ENCODE measurements at regions not wholly inside any gene's neighbourhood (a gene's known extent, or its start where the extent isn't known, plus 50 kb on each side); places are given as distances from the start of the nearest gene placed in this dataset.

DNA sequence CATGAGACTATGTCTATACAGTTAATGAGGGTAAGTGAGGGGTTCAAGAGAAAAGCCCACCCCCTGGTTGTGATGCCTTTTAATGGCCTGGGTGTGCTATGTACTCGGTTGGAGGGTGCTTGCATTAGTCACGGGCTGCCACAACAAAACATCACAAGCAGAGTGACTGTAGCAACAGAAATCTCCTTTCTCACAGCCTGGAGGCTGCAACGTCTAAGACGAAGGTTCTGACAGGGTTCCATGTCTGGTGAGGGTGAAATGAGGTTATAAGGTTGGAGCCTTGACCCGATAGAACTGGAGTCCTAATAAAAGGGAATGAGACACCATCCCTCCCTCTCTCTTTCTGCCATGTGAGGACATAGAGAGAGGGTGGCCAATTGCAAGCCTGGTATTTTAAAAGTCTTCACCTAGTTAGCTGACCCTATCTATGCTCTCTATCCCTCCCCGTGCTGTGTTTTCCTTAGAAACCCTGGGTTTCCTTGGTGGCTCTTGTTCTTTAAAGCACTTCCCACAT, 126.0 kb upstream of the GDF10 start:
- no peak for DNase-seq

- DNase-seq, result no peak
These were observed 124.5 kb upstream of the GDF10 start for GRCh38 chr10:47175181-47176123.

DNA sequence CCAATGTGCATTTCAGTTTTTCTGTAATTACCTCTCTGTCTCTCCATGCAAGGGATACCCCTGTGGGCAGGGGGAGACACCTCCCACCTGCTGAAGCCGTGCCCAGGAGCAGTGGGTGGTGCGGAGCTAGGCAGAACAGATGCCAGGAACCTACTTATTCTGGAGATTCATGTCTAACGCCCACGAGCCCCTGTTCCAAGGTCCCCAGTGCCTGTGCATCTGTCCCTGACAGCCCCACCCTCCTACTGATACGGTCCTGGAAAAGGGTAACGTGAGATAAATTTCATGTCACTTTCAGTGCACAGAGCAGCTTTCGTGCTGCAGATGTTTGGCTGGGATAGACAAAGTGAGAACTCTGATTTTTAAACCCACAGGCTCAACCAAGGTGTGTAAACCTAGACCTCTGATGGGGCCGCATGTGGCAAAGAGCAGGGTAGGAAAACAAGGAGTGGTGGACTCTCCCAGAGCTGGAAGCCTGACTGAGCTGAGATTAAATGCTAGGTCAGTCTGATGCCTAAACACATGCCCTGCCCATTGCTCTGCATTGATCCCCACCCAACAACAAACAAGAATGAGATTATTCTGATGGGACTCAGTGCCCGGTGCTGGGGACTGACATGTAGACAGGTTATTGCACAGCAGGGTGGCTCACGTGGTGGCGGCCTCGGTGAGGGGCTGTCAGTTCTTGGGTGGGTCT, 123.6 kb upstream of the GDF10 start:
- DNase-seq, result no peak

DNA sequence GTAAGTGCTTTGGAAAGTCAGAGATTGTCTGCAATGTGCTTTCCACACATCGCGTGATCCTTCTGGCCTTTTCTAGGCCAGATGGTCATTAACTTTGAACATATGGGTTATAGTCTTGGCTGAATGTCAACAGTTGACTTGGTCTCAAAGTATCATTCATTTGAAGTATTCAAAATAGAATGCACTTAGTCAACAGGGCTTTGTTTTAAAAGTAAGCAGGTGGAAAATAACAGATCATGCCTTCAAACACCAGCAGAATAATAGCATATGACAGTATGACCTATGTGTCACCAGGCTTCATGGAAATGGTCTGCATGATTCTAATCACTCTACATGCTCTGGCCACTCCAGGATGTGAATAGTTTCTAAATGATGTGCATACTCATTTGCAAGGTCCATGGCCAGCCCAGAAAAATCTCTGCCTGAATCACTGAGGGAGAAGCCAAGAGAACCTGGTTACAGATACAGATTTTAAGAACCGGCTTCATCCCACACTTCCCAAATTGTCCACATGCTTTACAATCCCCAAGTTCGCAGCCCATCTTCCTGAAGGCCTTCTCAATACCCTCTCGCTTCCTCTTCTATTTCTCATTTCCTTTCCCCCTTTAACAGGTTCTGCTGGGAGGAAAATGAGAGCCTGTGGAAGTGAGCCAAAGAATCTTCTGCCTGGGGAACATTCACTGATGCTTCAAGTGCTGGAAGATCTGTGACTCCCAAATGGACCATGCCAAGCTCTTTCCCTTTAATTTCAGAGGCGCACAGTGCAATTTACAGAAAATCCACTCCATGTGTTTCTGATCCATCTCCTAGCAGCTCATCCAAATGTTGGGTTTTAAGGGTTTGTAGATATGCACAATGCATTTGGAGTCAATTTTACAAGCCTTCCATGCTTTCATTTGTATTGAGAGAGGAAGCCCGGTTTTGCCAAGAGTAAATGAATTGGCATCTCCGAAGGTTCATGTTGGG, 122.8 kb upstream of the GDF10 start:
- peak; percentile 55 for DNase-seq

- no peak for DNase-seq
These were observed 121.3 kb upstream of the GDF10 start for GRCh38 chr10:47178537-47179290.

DNA sequence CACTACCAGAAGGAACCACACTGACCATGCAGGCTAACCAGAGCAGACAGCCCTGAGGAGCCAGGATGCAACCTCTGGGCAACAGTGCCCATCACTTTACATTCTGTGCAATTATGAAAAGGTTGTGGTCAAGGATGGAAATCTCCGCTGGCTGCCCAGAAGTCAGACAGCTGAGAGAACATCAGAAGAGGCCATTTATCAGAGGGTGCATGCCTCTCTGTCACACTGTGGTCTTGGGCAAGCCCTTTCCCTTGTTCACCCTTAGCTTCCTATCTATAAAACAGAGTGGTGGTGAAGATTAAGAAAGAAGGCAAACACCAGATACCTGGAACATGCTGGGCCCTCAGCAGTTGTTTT, 120.7 kb upstream of the GDF10 start:
- no peak for DNase-seq

DNA sequence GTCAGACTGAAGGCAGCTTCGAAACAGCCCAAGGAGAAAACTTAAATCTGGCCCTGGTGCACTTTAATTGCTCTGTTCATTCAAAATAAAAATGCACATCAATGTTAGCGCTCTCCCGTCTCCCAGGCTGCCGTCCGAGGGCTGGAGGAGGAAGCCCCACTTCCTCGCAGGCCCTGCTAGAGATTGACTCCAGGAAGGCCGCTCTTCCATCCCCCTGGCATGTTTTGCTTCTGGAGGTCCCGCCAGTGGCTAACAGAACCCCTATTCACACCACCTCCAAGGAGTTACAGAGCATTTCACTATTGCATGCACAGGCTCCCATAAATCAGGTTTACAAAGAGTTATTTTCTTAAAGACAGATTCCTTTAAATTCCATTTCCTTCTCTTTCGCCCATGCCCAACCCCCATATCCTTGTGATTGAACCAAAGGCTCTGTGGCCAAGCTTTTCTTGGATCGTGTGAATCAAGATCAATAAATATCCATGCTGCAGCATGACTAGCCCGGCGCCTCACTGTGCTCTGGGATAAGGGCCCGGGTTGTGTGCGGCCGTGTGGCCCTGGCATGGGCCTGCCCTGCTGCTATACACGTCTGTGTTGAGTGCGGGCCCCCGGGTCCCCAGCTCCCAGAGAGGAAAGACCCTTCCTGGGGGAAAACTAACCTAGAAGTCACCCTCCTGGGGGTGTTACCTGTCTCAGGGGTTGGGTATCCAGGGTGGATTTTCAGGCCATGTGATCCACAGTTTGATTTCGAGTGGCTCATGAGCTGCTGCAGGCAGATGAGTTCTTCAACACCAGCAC, 118.7 kb upstream of the GDF10 start:
- DNase-seq, result no peak

DNA sequence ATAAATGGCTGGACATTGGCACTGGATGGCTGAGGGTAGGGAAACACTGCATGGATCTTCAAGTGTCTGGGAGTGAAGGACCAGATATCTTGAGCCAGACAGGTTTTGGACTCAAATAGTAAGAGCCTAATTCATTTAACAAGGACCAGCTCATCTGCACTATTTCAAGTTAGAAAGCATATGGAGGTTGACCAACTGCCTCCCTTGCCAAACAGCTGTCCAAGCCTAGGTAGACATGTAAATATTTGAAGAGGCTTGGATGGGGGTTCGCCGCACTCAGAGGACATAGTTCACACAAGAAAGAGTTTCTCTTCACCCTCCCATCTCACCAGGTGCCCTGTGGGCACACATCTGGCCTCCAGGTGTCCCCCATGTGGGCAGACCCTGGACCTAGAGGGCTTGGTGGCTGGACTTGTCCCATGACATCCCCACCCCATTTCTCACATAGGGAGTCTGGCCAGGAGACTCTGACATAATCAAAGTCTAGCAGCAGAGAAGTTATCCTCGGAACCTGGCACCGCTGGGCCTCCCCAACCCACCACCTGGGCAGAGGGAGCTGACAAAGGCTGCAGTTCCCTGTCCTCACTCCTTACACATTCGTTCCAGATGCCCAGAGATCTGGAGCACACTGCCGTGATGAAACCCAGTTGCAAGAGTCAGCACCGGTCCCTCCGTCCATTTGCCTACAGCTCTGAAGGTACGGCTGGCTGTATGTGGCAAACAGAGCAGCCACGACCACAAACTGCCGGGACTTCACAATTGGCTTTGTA, 116.9 kb upstream of the GDF10 start:
- no peak for DNase-seq

- no peak for DNase-seq
These were observed 116.3 kb upstream of the GDF10 start for GRCh38 chr10:47183704-47184041.

DNA sequence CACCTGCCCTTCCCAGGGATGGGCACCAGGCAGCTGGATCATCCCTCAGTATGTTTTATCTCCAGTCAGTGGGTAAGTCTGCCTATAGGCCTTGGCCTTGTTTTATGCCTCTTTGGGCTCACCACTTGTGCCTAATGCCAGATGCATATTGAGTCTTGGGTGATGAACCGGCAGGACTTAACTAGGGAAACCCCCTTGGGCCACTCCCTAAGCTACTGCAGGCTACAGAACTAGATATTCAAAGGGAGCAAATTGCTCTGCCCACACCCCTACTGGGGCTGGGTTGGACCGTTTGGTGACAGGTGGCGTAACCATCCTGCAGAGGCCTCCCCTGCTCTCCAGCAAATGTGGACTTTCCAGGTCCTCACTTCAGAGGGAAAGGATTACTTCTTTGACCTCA, 115.7 kb upstream of the GDF10 start:
- no peak for DNase-seq

GRCh38 chr10:47184724-47185330, 115.2 kb upstream of the GDF10 start:
- no peak for DNase-seq

GRCh38 chr10:47186941-47187340, 113.1 kb upstream of the GDF10 start:
- DNase-seq, result no peak

DNA sequence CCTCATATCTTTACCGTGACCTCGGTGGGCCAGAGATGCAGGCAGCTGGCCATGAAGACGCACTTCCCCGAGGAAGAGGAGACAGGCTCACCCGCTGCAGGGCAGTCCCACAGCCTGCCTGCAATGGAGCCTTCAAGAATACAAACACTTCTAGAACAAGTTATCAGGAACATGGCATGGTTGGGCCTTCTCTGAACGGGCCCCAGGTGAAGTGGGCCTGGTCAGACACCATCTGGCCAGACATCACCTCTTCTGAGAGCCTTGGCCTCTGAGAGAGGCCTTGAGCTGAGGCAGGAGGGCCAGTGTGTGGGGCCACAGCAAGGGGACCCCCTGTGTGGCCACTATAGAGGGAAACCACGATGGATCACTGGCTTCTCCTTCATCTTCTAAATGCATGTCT, 112.4 kb upstream of the GDF10 start:
- DNase-seq, result no peak

GRCh38 chr10:47188156-47188555, 111.8 kb upstream of the GDF10 start:
- DNase-seq, result no peak

GRCh38 chr10:47189802-47190201, 110.2 kb upstream of the GDF10 start:
- DNase-seq, result no peak

GRCh38 chr10:47190301-47190700, 109.7 kb upstream of the GDF10 start:
- DNase-seq, result no peak

DNA sequence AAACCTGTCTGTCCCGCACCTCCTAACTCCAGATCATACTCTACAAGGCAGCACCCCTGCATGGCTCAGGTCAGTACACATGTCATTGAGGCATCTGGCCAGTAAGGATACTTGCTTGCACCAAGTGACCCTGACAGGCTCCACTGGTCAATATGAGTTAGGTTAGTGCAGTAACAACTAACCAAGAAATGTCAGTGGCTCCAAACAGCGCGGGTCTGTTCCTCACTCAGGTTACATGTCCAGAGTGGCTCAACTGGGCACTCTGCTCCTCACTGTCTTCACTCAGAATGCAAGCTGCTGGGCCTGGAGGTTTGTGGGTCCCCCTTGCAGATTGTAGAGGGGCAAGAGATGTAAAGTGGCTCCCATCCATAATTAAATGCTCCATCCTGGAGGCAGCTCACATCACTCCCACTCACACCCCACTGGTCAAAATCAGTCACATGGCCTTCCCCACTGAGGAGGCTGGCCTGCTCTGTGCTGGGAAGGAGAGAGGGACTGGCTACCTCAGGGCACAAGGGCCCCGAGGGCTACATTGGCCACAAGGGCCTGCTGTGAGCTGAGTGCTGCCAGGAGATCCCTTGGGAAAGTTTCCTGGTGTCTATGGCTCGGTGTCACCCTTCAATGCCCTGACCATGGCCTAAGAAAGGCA, 109.1 kb upstream of the GDF10 start:
- no peak for DNase-seq

DNA sequence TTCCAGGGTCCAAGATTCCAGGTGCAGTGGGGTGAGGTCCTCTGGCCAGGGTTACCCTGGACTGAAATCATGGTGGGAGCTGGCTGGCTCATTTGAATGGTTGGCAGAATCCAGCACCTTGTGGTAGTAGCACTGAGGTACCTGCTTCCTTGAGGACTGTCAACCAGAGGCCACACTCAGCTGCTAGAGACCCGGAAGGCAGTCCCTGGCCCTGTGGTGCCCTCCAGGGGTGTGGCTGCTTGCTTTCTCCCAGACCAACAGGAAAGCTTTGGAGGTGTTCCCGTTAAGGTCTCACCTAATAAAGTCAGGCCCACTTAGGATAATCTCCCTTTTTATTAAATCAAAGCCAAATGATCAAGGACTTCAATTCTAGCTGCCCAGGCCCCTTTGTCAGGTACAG, 107.7 kb upstream of the GDF10 start:
- DNase-seq, result no peak

DNA sequence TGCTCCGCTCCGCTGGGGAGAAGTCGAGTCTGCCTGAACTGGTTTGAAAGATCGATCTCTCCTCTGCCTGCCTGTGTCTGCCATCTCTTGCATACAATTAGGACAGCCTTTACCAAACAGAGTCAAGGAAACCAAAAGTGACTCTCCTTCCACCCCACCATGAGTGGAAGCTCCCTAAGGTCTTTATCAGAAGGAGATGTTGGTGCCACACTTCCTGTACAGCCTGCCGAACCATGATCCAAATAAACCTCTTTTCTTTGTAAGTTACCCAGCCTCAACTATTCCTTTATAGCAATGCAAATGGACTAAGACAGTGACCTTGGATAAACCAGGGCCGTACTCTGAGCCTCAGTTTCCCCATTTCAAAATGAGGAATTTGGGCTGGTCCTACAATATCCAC, 106.3 kb upstream of the GDF10 start:
- no peak for DNase-seq

All from NCI-H446 treated with DMSO at 0.1 percent for 48 hours (cell line).